Cardiac muscle cell (in vitro differentiated cells and primary cell): ENCODE measurements at regions not wholly inside any gene's neighbourhood (a gene's known extent, or its start where the extent isn't known, plus 50 kb on each side); places are given as distances from the start of the nearest gene placed in this dataset.
A peak's percentile ranks its signal among the peaks of the same experiment; 100 is the strongest.

ENCODE experiments used
- DNase-seq, 2 donors: peaks; one replicate each; pipeline versions ENCODE4 v3.0.0 to v3.0.0-alpha.2; 2010 to 2017; ENCODE audit warnings: low read depth in 1 of 2, low spot score in 1 of 2
- H3K27ac ChIP-seq: fragments of 200-600 bp; sonication (generic); 2 replicates; pipeline ENCODE4 v1.5.1; 2016
- H3K27me3 ChIP-seq: fragments of 200-600 bp; sonication (generic); 2 replicates; pipeline ENCODE4 v1.6.0; 2016; ENCODE audit warnings: control low read depth
- H3K36me3 ChIP-seq: fragments of 200-600 bp; sonication (generic); 2 replicates; pipeline ENCODE4 v1.5.1; 2016; ENCODE audit warnings: control low read depth
- H3K4me1 ChIP-seq: fragments of 200-600 bp; sonication (generic); 2 replicates; pipeline ENCODE4 v1.8.1; 2017; ENCODE audit warnings: low read depth, mild to moderate bottlenecking, mixed run types
- H3K4me3 ChIP-seq: fragments of 200-600 bp; sonication (generic); 2 replicates; pipeline ENCODE4 v1.5.1; 2016; ENCODE audit warnings: mild to moderate bottlenecking
- H3K9me3 ChIP-seq: fragments of 200-600 bp; sonication (generic); 2 replicates; pipeline ENCODE4 v1.5.1; 2017; ENCODE audit warnings: low read depth, mild to moderate bottlenecking, control low read depth
- CTCF ChIP-seq: IDR thresholded peaks from 2 replicates; pipeline ENCODE4 v1.5.1; 2012; ENCODE audit warnings: low read depth, mild to moderate bottlenecking, low read length

DNA sequence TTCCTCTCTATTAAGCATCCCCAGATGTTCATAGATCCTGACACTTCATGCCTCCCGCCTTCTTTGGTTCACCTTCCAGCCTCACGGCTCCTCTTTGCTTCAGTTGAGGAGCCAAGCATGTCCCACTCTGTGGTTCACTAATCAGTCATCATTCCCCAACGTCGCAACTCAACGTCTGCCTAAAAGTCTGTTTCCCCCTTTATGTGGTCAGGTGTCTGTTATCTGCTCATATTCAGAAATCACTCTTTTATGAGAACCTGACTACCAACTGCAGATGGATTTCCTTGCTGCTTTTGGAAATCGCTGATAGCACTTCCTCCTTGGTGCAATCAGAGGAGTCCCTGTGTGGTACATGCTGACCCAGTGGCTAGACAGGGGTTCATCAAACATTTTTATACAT is 94.1 kb upstream of the VANGL1 start:
- Histone ChIP-seq H3K9me3 (no peaks in the 10 kb centered on the region), H3K27me3 (no peaks in the 10 kb centered on the region), H3K4me1 (no peaks in the 10 kb centered on the region), H3K4me3 (no peak overlapping the region), H3K36me3 (no peaks in the 10 kb centered on the region), H3K27ac (no peak overlapping the region)
- DNase-seq: no peak
- TF ChIP-seq CTCF: no peak

- Histone ChIP-seq H3K27ac (no peak overlapping the region), H3K36me3 (no peaks in the 10 kb centered on the region), H3K9me3 (no peaks in the 10 kb centered on the region), H3K27me3 (no peaks in the 10 kb centered on the region), H3K4me1 (no peaks in the 10 kb centered on the region), H3K4me3 (no peak overlapping the region)
- TF ChIP-seq CTCF: no peak
- no peak for DNase-seq
Observed at GRCh38 chr1:115546846-115547245, 94.9 kb upstream of the VANGL1 start.

DNA sequence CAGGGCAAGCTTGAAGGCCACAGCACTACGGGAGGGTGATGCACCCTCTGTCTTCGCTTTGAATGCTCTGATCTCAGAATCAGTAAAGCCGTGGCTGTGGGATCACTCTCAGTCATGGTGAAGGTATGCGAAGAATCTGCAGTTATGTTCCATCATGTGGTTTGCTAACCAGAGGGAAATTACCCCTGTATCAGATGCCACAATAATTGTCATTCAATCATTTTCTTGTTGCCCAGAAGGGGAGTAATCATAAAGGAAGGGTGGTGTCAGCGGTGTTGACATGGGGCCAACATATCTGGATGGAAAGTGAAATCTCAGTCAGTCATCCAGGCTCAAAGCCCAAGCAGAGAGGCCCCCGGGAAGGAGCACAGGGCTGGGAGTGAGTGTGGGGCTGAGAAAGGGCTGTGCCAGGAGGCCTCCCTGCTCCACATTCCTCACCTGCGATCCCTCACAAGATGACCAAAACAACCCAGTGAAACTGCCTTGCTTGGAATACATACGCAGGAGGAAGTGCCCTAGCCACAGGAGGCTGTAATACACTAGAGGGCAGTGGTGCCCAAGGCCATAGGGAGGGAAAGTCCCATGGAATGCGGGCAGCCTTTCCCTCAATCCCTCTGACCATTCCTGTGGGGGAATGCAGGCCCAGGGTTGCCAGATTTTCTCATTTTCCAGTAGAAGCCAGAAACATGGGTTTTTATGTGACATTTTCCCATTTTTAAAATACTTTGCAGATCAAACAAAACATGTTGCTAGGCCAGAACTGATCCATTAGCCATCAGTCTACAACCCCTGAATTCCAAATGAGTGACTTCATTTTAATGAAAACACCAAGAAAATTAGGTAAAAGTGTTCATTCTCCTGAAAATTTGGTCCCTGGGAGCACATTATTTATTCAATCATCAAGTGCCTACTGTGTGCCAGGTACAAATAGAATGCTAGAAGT is 95.7 kb upstream of the VANGL1 start:
- no peaks in the 10 kb centered on the region for H3K9me3 ChIP-seq
- peak; percentile 75 for TF ChIP-seq CTCF
- no peaks in the 10 kb centered on the region for H3K4me1 ChIP-seq
- peak; percentile 73 to 91 for DNase-seq
- peak overlapping the region; percentile 88 for H3K27ac ChIP-seq
- no peak overlapping the region for H3K4me3 ChIP-seq
- H3K27me3 ChIP-seq: no peaks in the 10 kb centered on the region
- no peaks in the 10 kb centered on the region for H3K36me3 ChIP-seq

DNA sequence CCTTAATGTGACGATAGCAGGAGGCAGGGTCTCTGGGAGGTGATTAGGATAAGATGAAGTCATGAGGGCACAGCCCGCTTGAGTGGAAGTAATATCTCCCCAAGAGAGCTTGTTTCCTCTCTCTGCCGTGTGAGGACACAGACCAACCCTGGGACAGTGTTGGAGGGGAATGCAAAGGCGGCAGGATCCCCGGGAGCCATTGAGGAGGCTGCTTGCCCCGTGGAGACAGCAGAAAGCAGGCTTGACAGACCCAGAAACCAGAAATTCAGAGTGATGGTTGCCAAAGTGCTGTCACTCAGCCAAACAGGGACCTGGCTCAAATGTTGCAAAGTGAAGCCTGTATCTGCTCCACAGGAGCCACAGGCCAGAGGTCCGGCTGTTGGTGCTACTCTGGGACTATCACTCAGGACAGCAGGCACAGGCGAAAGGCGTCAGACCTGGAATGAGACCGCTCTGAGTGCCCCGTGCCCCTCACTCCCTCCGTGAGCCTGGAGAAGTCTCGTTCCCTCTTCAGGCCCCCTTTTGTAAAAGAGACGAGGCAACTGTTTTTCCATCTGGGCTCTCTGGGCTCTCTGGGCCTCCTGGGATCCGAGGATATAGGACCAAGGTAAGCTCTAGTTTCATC is 96.6 kb upstream of the VANGL1 start:
- Histone ChIP-seq H3K4me1 (no peaks in the 10 kb centered on the region), H3K27ac (peak overlapping the region; percentile 88), H3K36me3 (no peaks in the 10 kb centered on the region), H3K9me3 (no peaks in the 10 kb centered on the region), H3K4me3 (no peak overlapping the region), H3K27me3 (no peaks in the 10 kb centered on the region)
- no peak for TF ChIP-seq CTCF
- no peak for DNase-seq

GRCh38 chr1:115544131-115544530 is 97.6 kb upstream of the VANGL1 start:
- Histone ChIP-seq H3K9me3 (no peaks in the 10 kb centered on the region), H3K27me3 (no peaks in the 10 kb centered on the region), H3K4me3 (no peak overlapping the region), H3K36me3 (no peaks in the 10 kb centered on the region), H3K27ac (no peak overlapping the region), H3K4me1 (no peaks in the 10 kb centered on the region)
- DNase-seq: peak in 1 of 2 donors; percentile 81
- no peak for TF ChIP-seq CTCF
